KMS-11 (cell line): ENCODE measurements at regions not wholly inside any gene's neighbourhood (a gene's known extent, or its start where the extent isn't known, plus 50 kb on each side); places are given as distances from the start of the nearest gene placed in this dataset.
A peak's percentile ranks its signal among the peaks of the same experiment; 100 is the strongest.

Experiments
- H2AFZ ChIP-seq: fragments of 200-600 bp; sonication (generic); 2 replicates; pipeline ENCODE4 v1.6.1; 2016; ENCODE audit warnings: antibody characterized with exemption, mixed run types, low read depth
- H3K27ac ChIP-seq: fragments of 200-600 bp; sonication (generic); 2 replicates; pipeline ENCODE4 v1.6.1; 2016; ENCODE audit warnings: mild to moderate bottlenecking, mixed run types
- H3K27me3 ChIP-seq: fragments of 200-600 bp; sonication (generic); 2 replicates; pipeline ENCODE4 v1.6.1; 2017; ENCODE audit warnings: mild to moderate bottlenecking, low read depth, mixed run types, moderate library complexity; ENCODE audit not compliant: insufficient read depth
- H3K36me3 ChIP-seq: fragments of 200-600 bp; sonication (generic); 2 replicates; pipeline ENCODE4 v1.6.1; 2017; ENCODE audit warnings: mild to moderate bottlenecking, mixed run types; ENCODE audit not compliant: insufficient read depth
- H3K4me1 ChIP-seq: fragments of 200-600 bp; sonication (generic); 2 replicates; pipeline ENCODE4 v1.6.1; 2016; ENCODE audit warnings: mild to moderate bottlenecking, low read depth, mixed run types; ENCODE audit not compliant: poor library complexity, severe bottlenecking
- H3K4me2 ChIP-seq: fragments of 200-600 bp; sonication (generic); 2 replicates; pipeline ENCODE4 v1.7.0; 2016; ENCODE audit warnings: mild to moderate bottlenecking, mixed run types
- H3K4me3 ChIP-seq: fragments of 200-600 bp; sonication (generic); IDR thresholded peaks from 2 replicates; pipeline ENCODE4 v1.6.1; 2017; ENCODE audit warnings: low read depth, low read length, mixed read lengths; ENCODE audit not compliant: insufficient read depth
- H3K79me2 ChIP-seq: fragments of 200-600 bp; sonication (generic); 2 replicates; pipeline ENCODE4 v1.6.1; 2016; ENCODE audit warnings: low read depth, mixed run types; ENCODE audit not compliant: insufficient read depth
- H3K9ac ChIP-seq: fragments of 200-600 bp; sonication (generic); 2 replicates; pipeline ENCODE4 v1.6.1; 2016; ENCODE audit warnings: mild to moderate bottlenecking, mixed run types
- H4K20me1 ChIP-seq: fragments of 200-600 bp; sonication (generic); 2 replicates; pipeline ENCODE4 v1.6.1; 2016; ENCODE audit warnings: mild to moderate bottlenecking, mixed run types; ENCODE audit not compliant: insufficient read depth
- TF ChIP-seq, protein P1 (sequence below): fragments of 200-600 bp; sonication (generic); conservative IDR thresholded peaks from 2 replicates; pipeline ENCODE4 v1.6.1; 2017; ENCODE audit warnings: low read depth, mild to moderate bottlenecking, antibody characterized with exemption, low read length, moderate library complexity, mixed read lengths

GRCh38 chr3:2001306-2002108, 97.2 kb upstream of the CNTN4 start:
- H3K4me2 ChIP-seq, result no peak overlapping the region
- H2AFZ ChIP-seq, result no peak overlapping the region
- H3K4me1 ChIP-seq, result peaks cover 4% of the 10 kb centered on the region
- H3K27ac ChIP-seq, result no peak overlapping the region
- H3K27me3 ChIP-seq, result no peaks in the 10 kb centered on the region
- TF ChIP-seq, protein P1, sequence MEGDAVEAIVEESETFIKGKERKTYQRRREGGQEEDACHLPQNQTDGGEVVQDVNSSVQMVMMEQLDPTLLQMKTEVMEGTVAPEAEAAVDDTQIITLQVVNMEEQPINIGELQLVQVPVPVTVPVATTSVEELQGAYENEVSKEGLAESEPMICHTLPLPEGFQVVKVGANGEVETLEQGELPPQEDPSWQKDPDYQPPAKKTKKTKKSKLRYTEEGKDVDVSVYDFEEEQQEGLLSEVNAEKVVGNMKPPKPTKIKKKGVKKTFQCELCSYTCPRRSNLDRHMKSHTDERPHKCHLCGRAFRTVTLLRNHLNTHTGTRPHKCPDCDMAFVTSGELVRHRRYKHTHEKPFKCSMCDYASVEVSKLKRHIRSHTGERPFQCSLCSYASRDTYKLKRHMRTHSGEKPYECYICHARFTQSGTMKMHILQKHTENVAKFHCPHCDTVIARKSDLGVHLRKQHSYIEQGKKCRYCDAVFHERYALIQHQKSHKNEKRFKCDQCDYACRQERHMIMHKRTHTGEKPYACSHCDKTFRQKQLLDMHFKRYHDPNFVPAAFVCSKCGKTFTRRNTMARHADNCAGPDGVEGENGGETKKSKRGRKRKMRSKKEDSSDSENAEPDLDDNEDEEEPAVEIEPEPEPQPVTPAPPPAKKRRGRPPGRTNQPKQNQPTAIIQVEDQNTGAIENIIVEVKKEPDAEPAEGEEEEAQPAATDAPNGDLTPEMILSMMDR, result no peak
- H3K79me2 ChIP-seq, result no peaks in the 10 kb centered on the region
- H4K20me1 ChIP-seq, result no peaks in the 10 kb centered on the region
- no peak overlapping the region for H3K9ac ChIP-seq
- no peaks in the 10 kb centered on the region for H3K36me3 ChIP-seq
- H3K4me3 ChIP-seq, result no peak overlapping the region

DNA sequence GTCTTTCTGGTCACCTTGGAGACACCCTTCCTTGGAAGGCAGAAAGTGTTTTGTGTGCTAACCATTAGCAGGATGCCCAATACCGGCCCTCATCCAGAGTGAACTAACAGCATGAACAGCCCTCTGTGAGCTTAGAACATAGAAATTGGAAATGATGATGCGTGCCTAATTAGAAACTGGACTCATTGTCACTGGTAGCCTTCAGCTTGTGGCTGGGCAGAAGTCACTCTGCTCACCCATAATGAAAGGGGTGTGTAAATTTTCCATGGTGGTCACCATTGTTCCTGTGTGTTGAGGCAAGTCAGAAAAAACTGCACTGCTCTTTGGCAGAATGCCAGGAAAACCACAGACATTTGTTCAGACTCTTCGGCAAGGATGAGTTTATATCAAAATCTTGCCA, 74.7 kb upstream of the CNTN4 start:
- peak overlapping the region; percentile 29; the same call in 1 of the 2 replicates for H3K27ac ChIP-seq
- no peaks in the 10 kb centered on the region for H3K79me2 ChIP-seq
- TF ChIP-seq, protein P1, result no peak

DNA sequence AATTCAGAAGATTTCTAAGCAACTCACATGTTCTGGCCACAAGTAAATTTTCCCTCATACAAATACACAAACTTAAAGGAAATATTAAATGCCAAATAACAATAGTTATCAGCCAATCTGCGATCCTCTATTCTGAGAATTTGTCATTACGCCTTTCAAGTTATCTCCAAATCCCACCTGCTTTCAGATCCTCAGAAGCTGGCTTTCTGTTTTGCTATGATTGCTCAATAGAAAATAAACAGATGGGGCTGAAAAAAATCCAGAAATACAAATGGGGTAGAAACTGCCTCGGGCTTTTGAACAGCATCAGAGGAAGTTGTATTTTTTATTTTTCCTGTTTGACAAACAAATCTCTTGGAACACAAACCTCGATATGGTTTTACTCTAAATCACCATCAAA, 74.0 kb upstream of the CNTN4 start:
- Histone ChIP-seq H3K4me3 (no peak overlapping the region), H3K9ac (no peak overlapping the region), H3K79me2 (no peaks in the 10 kb centered on the region), H2AFZ (no peak overlapping the region), H3K4me2 (peak overlapping the region; percentile 72), H4K20me1 (no peaks in the 10 kb centered on the region), H3K27me3 (no peaks in the 10 kb centered on the region), H3K36me3 (no peaks in the 10 kb centered on the region), H3K27ac (peak overlapping the region; percentile 10; the same call in 1 of the 2 replicates), H3K4me1 (peaks cover 29% of the 10 kb centered on the region)
- TF ChIP-seq, protein P1, result no peak

More for the DNA sequence above, 74.7 kb upstream of the CNTN4 start:
- Histone ChIP-seq H3K36me3 (no peaks in the 10 kb centered on the region), H2AFZ (no peak overlapping the region; the same call in 1 of the 2 replicates), H3K27me3 (no peaks in the 10 kb centered on the region), H3K9ac (no peak overlapping the region), H3K4me3 (no peak overlapping the region), H4K20me1 (no peaks in the 10 kb centered on the region), H3K4me1 (peaks cover 29% of the 10 kb centered on the region), H3K4me2 (peak overlapping the region; percentile 72)

- Histone ChIP-seq H3K4me1 (peaks cover 11% of the 10 kb centered on the region), H3K4me3 (no peak overlapping the region), H3K9ac (no peak overlapping the region), H3K79me2 (no peaks in the 10 kb centered on the region), H3K27ac (no peak overlapping the region), H4K20me1 (no peaks in the 10 kb centered on the region), H3K27me3 (no peaks in the 10 kb centered on the region), H2AFZ (no peak overlapping the region), H3K4me2 (no peak overlapping the region), H3K36me3 (no peaks in the 10 kb centered on the region)
- TF ChIP-seq, protein P1, result no peak
Measured at GRCh38 chr3:2029559-2029958, 69.1 kb upstream of the CNTN4 start.
